ENCODE measurements at regions not wholly inside any gene's neighbourhood (a gene's known extent, or its start where the extent isn't known, plus 50 kb on each side); places are given as distances from the start of the nearest gene placed in this dataset.

DNA sequence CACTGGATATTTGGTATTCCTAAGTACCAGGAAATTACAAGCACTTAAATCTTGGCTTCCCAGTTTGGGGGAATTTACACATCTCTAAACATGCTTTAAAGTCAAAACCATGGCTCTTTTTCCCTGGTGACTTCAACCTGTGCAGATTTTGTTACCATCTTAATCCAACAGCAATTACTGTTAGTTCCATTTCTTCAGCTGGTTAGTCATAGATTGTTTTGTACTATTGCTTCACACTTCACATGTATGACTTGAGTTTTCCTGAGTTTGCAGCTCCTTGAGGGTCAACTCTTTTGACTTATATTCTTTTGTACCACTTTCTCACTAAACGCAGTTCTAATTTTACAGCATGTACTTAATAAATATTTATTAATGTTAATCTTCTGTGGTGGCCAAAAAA is 203.4 kb upstream of the RND3 start:
- no peaks in the 10 kb centered on the region for H3K79me1 ChIP-seq (ENCODE audit: insufficient read depth, low read depth, low read length, poor library complexity, severe bottlenecking)
- no peak for TF ChIP-seq CTCF (conservative IDR thresholded peaks at IDR 0.05)
- H4K20me1 ChIP-seq (ENCODE audit: control insufficient read depth, insufficient read depth, insufficient read length): no peaks in the 10 kb centered on the region
- WGBS (ENCODE audit: extremely low coverage, insufficient read length, low lambda C conversion rate): no CpG with 5 or more reads among the region's 1 CpG
- H3K27ac Mint-ChIP-seq: no peak overlapping the region
- no peak overlapping the region for H3K14ac ChIP-seq (ENCODE audit: insufficient read depth, low read length)
- H3K9me3 Mint-ChIP-seq: no peaks in the 10 kb centered on the region
- H4K5ac ChIP-seq (ENCODE audit: insufficient read length, low read depth, low read length): no peak overlapping the region
- no peaks in the 10 kb centered on the region for H3K27me3 ChIP-seq (ENCODE audit: insufficient read depth, low read length)
- H3K27ac ChIP-seq (ENCODE audit: insufficient read length, low read depth, low read length): no peak overlapping the region
- H3K23ac ChIP-seq (ENCODE audit: insufficient read length, low read depth, low read length): no peak overlapping the region
- no peak overlapping the region for H3T11ph ChIP-seq (ENCODE audit: low read length)
- H3K79me2 ChIP-seq (ENCODE audit: insufficient read depth, low read length): no peaks in the 10 kb centered on the region
- no peaks in the 10 kb centered on the region for H3K27me3 Mint-ChIP-seq (ENCODE audit: low read depth)
- no peak overlapping the region for H4K91ac ChIP-seq (ENCODE audit: insufficient read length, low read depth, low read length)
- no peak overlapping the region for H3K4ac ChIP-seq (ENCODE audit: low read depth, low read length)
- no peak overlapping the region for H2BK5ac ChIP-seq (ENCODE audit: insufficient read length, low read length)
- no peak overlapping the region for H3K9ac ChIP-seq (ENCODE audit: extremely low read depth, insufficient read length, low read length)
- no peaks in the 10 kb centered on the region for H3K36me3 Mint-ChIP-seq (ENCODE audit: insufficient read depth in 1 of 3, low read depth in 3 of 3)
- peaks cover 0 to 9% of the 10 kb centered on the region in 2 experiments; a peak in 2 of 4 replicates for H3K4me1 Mint-ChIP-seq
- no peaks in the 10 kb centered on the region for H3K9me3 ChIP-seq (ENCODE audit: control insufficient read depth, low read depth, low read length)
- H3K4me2 ChIP-seq (ENCODE audit: insufficient read depth, insufficient read length, low read length): no peak overlapping the region
- H2BK12ac ChIP-seq (ENCODE audit: insufficient read length, low read depth, low read length): no peak overlapping the region
- no peak overlapping the region for H2BK20ac ChIP-seq (ENCODE audit: low read depth, low read length, poor library complexity, severe bottlenecking)
- H3K18ac ChIP-seq (ENCODE audit: insufficient read length, low read depth, low read length): no peak overlapping the region
- H3K4me3 Mint-ChIP-seq: no peak overlapping the region
- H4K8ac ChIP-seq (replicated peaks; ENCODE audit: insufficient read length, low read depth, low read length): no peak overlapping the region
- H2AK5ac ChIP-seq (ENCODE audit: insufficient read length, low read length): no peak overlapping the region
- no peak for DNase-seq
- no peaks in the 10 kb centered on the region for H3K4me1 ChIP-seq (ENCODE audit: insufficient read depth, low read length)
- no peak overlapping the region for H2BK120ac ChIP-seq (ENCODE audit: low read depth, low read length, poor library complexity, severe bottlenecking)
- H3K56ac ChIP-seq (ENCODE audit: insufficient read length, low read depth, low read length): no peak overlapping the region
- no peaks in the 10 kb centered on the region for H3K23me2 ChIP-seq (ENCODE audit: insufficient read length, low read depth, low read length, poor library complexity, severe bottlenecking)
- no peak overlapping the region for H2BK15ac ChIP-seq (ENCODE audit: low read depth, low read length)
- no peak overlapping the region for H2AFZ ChIP-seq (ENCODE audit: low read length)

Data from H9 (cell line).